ENCODE measurements at regions not wholly inside any gene's neighbourhood (a gene's known extent, or its start where the extent isn't known, plus 50 kb on each side); places are given as distances from the start of the nearest gene placed in this dataset.

DNA sequence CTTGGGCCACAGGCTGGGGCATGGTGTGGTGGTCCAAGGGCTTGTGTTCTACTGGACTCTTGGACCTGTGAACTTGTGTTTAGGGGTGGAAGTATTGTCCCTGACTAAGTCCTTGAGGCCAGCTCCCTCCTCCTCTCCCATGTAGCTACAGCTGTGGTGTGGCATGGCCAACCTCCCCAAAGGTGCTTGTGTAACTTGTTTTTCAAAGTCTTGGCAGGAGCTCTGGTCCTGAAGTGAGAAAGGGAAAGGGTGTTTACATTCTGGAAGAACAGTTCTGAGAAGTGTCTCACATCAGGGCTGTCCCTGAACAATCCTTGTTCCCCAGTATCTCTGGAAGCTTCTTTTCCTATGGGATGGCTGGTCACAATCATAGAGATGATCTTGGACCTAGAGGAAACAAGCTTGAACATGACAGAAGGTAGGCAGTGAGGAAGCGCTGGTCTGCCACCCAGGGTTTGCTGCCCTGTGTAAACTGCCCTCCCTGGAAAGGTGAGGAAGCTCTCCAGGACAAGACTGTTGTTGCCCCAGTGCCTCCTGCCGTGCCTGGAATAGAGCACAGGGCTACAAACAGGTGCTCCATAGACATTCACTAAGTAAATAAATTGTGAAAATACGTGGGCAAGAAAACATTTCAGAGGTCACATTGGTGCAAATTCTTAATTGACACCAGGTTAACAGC, 64.6 kb upstream of the KLF9 start:
- no peak for DNase-seq

DNA sequence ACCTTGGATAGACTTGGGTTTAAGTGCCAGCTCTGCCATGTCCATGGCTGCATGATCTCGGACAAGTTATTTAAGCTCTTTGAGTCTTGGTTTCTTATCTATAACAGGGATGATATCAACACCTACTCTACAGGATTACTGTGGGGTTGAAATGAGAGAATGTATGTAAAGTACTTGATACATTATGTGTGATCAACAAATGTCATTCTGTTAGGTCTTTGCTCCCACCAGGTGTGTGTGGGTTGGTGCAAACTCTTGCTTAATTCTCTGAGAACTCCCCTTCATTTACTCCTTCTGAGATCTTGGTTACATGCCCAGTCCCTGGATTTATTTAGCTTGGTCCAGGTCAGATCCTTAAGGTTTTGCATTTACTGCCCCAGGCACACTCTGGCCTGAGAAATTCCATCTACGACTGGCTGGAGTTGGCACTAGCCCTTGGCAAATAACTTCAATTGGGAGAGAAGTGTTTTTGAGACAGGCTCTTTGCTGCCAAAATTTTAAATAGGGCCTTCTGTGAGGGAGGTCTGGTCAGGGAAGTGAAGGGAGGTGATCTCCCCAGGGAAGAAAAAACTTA, 63.5 kb upstream of the KLF9 start:
- DNase-seq = no peak

DNA sequence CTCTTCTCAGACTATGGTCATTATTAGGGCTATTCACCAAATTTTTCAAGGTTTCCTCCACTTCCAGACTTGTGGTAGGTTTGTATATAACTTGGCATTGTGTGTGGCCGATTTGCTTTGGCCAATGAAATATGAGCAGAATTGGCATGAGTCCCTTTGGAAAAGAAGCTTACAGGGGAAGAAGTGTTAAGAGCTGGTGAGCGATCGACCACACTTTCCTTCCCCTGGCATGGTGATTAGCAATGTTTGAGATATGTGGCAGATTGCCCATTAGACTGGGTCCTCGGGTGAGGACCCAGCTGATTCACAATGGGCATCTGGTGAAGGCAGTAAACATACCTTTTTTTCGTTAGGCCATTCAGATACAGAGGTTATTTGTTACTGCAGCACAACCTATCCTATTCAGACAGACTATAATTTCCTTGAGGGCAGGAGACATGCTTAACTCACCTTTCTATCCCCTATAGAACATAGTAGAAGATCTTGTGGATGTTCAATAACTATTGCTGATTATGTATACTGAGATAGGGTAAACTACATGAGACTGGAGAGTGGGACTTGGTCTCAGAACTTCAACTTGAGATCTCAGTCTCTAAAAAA, 62.8 kb upstream of the KLF9 start:
- DNase-seq = no peak

DNA sequence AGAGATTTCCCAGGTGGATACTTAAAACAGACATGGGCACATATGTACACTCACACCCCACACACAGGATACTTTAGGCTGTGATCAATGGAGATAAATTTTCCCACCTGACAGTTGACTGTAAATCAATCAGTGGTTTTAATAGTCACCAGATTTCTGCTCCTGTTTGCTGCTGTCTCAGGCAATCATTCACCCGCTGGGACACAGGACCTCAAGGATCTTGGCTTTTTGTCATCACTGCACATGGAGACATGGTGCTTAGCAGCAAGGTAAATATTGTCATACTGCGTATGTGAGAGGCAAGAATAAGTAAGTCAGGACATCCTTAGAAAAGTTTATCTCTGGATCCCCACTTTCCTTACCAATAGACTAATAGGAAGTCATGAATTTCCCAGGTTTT, 60.8 kb upstream of the KLF9 start:
- no peak for DNase-seq

DNA sequence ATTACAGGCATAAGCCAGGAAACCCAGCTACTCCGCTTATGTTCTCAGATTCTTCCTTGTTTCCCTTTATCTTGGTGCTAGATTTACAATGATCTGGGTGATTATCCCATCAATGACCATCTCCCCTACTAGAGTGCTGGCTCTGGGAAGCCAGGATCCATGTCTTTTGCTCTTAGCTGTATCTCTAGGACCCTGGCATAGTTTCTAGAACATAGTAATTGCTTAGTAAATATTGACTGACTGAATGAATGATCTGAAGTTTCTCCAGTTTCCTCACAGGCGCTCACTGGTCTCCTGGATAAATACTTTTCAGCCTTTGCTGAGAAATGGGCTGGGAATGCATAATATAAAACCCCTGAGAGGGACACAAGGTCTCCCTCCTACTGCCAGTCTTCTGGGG, 60.0 kb upstream of the KLF9 start:
- no peak for DNase-seq

DNA sequence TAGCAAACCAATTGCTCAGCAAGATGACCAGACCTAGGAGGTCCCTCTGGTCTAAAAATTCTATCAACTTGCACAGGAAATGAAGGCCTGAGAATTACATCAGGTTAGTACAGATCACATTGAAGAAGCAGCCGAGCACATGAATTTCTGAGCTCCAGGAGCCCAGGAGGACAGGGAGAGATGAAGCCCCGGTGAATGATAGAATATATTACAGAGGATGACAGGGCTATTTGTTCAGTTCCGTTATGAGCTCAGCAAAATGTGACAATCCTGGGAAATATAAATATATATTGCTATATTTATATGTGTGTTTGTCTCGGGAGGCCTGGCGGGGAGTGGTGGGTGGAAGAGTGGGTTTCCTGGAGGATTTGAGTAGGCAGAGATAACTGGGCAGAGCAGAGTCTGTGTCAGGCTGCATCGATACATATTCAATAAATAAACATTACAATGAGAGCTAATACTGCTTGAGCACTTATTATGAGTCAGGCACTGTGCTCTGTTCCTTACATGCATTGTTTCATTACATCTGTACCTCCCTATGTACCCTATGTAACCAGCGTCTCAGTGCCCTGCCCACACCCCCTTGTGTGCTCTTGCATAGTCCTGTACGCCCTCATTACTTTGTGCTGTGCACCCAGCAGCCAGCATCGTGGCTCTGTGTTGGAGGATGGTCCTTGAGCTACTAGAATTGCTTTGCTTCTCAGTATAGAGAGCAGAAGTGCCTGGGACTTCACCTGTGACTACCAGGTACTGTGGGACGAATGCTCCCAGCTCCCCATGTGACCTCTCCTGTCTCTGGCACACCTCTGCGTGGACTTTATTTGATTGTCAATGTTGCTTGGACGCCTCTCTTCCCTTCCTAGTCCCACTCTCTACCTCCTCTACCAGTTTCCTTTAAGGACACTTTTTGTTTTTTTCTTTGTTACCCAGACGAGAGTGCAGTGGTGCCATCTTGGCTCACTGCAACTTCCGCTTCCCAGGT, 58.1 kb upstream of the KLF9 start:
- DNase-seq = no peak

DNA sequence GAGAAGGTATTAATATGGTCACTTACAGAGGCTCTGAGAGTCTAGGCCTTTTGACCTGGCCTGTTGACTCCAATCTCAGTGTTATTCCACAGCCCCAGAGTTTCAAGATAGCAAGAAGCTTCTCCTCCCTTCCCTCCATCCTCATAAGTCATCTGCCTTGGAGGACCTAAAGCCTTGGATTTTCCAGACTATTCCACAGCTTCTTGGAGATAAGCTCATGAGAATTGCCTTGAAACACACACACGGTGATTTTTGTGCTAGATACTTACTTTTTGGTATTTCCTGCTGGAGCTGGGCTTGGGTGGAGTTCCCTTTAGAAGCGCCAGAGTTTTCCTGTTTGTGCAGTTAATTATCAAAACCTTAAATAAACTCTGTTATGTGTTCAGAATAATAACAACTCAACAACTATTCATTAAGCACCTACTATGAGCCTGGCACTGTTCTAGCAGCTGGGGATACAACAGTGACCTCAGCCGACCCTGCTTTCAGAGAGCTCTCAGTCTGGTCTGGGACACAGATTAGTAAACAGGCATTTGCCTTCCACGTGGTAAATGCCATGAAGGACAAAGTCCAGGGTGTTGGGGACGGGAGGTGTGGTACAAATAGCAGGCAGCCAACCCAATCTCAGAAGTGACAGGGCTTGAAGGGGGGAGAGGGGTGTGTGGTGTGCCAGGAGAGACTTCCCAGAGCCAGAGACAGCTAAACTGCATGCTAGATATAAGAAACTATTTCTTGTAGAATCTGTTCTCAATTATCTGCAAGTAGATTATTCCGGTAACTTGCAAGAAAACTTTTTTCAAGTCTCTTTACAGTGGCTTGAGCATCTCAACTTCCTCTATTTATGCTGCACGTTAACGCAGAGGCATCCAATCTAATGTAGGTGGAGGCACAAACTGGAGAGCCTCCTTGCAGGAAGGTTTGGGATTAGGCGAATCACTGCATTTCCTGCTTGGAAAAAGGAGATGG, 55.9 kb upstream of the KLF9 start:
- DNase-seq = no peak

DNA sequence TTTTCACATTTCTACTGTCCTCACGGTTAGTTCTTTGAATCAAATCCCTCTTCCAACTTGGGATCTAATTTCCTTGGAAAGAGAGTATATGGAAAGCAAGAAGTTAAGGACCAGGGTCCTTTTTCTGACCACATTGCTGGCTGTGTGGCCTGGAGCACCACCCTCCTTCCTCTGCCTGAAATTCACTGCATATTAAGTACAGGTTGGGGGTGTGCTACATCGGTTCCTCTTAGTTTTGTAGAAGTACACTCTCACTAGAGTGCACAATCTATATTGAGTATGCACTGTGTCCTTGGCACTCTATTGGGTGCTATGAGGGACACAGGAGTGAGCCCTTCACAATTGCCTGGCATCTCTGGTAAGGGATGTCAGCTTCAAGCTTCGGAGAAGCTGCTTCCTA, 53.8 kb upstream of the KLF9 start:
- no peak for DNase-seq

DNA sequence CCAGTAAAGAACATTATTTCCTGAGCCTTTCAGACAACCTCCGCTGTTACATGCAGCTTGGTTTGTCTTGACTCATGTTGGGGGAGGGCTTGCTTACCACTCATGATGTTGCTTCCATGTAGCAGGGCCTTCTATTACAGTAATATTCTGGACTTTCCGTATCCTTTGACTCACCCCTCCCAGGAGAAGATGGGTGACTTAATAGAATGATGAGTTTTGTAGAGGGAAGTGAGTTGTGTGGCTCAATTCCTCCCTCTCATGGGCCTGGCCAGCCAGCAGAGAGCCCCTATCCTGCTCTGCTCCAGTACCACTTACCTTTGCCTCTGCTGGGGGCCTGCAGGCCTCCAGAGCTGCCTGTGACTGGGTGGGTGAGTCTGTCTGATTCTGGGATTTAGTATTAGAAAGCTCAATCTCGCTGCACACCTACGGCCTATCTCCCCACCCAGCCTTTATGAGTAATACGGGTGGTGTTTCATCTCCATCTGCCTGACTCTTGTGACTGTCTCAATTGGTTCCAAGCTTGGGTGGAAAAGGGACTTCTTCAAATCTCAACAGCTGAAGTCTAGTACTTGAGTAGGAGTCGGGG, 52.6 kb upstream of the KLF9 start:
- DNase-seq = peak in 1 of 2 donors; percentile 15

DNA sequence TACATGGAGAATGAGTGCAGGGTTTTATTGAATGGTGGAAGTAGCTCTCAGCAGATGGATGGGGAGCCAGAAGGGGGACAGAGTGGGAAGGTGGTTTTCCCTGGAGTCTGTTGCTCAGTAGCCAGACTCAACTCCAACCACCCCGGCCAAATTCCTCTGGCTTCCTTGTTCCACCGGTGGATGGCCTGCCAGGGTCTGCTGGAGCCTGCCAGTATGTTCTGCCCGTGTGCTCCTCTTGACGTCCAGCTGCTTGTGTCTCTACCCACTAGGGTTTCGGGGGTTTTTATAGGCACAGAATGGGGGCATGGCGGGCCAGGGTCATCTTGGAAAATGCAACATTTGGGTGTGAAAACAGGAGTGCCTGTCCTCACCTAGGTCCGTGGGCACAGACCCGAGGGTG, 51.4 kb upstream of the KLF9 start:
- DNase-seq = no peak

DNA sequence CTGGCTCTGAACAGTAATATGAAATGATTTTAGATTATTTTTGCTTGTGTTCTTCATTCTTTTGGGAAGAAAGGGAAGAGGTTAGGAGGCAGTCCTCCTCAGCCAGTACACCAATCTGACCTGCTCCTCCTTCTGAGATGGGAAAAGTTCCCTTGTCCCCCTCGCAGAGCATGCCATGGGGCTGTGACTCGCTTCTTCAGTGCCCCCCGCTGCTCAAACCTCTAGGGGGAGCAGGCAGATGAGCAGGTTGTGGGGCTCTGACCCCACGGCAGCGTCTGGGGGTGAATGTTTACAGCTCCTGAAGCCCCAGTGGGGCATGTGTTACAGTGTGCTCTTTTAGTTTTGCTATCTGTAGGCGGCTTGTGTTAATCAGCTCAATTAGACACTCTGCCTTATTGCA, 50.9 kb upstream of the KLF9 start:
- no peak for DNase-seq

Data from hippocampal formation (tissue), 2 donors.